ENCODE measurements at regions not wholly inside any gene's neighbourhood (a gene's known extent, or its start where the extent isn't known, plus 50 kb on each side); places are given as distances from the start of the nearest gene placed in this dataset.

GRCh38 chr1:238408737-238409136, 518.0 kb upstream of the ZP4 start:
- TF ChIP-seq CTCF (IDR thresholded peaks at IDR 0.05; ENCODE audit: low read depth, low read length): no peak
- H3K4me3 ChIP-seq (ENCODE audit: low read depth, low read length): no peak overlapping the region

DNA sequence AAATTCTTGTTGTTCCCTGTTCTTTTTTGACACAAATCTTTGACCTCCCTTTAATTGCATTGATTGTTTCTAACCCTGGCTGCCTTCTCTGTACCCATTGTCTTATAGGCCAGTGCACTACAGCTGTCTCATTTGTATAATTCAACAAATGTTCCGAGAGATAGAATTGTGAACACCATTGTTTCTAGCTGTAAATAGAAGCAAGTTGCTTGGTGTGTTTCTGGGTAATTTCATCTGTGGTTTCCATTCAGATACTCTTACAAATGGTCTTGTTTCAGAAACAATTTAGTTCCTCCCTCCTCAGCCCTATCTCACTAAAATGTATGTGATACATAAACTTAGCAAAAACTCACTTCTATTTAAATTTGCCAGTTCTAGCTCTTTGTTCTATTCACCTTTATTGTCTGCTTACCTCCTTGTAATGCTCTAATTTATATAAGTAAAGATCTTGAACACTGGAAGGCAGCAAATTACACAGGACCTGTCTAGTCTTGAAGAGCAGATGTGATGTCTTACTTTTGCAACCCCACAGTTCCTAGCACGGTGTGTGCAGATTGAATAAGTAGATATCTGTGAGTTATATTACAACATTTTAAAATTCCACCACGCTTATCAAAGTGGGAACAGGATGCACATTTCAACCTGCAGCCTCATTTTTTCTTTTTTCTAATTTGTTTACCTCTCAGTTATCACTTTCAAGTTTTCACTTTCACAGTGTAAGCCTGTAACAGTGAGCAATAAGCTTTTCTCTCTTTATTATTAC, 515.6 kb upstream of the ZP4 start:
- no peak for TF ChIP-seq CTCF (IDR thresholded peaks at IDR 0.05; ENCODE audit: low read depth, low read length)
- H3K4me3 ChIP-seq (ENCODE audit: low read depth, low read length): no peak overlapping the region

GRCh38 chr1:238404921-238405320, 514.2 kb upstream of the ZP4 start:
- no peak for TF ChIP-seq CTCF (IDR thresholded peaks at IDR 0.05; ENCODE audit: low read depth, low read length)
- no peak overlapping the region for H3K4me3 ChIP-seq (ENCODE audit: low read depth, low read length)

DNA sequence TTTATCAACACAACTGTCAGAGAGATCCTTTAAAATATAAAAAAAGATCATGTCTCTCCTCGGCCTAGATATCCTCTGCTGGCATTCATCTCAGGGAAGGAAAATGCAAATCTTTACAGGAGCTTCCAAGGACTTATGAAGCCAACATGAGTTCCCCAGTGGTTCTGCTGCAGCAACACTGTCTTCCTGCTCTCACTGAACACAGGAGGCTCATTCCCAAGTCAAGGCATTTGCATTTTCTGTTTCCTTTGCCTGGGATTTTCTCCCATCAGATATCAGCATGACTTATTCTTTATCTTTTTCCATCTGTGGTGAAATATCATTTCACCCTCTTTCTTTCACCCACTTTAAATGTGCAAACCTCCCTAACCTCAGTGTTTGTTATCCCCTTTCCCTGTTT, 513.8 kb upstream of the ZP4 start:
- no peak overlapping the region for H3K4me3 ChIP-seq (ENCODE audit: low read depth, low read length)
- no peak for TF ChIP-seq CTCF (IDR thresholded peaks at IDR 0.05; ENCODE audit: low read depth, low read length)

GRCh38 chr1:238401144-238401543, 510.4 kb upstream of the ZP4 start:
- TF ChIP-seq CTCF (IDR thresholded peaks at IDR 0.05; ENCODE audit: low read depth, low read length): no peak
- H3K4me3 ChIP-seq (ENCODE audit: low read depth, low read length): no peak overlapping the region

DNA sequence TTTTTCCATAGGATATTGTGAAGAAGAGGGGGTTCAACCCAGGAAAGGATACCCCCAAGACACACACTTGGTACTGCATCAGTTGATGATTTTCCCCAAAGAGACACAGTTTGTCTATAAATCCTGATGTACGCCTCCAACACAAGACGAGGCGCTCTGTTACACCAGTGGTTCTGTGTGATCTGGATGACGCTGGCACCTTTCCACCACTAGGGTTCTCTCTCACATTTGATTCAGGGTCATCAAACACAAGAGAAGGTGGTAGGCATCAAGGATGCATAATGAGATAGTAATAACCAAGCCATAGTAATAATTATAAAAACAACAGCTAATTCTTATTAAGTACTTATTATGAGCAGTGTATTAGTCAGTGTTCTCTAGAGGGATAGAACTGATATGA, 508.8 kb upstream of the ZP4 start:
- TF ChIP-seq CTCF (IDR thresholded peaks at IDR 0.05; ENCODE audit: low read depth, low read length): no peak
- no peak overlapping the region for H3K4me3 ChIP-seq (ENCODE audit: low read depth, low read length)

DNA sequence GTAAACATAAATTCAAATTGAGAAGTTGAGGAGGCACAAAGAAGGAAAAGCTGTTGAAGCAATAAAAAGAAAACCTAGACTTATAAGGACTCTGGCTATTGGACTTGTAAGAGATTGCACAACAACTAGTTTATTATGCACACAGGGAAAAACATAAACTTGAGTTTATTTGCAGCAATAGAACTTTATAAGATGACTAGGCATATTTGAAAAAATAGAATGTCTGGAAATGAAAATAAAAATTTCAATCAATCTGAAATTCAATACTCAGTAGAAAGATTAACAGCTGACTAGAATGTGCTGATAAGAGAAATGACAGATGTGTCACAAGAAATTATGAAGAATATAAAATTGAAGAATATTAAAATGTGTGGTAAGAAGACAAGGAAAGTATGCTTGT, 505.4 kb upstream of the ZP4 start:
- no peak for TF ChIP-seq CTCF (IDR thresholded peaks at IDR 0.05; ENCODE audit: low read depth, low read length)
- no peak overlapping the region for H3K4me3 ChIP-seq (ENCODE audit: low read depth, low read length)

All from WI38 (cell line).